ENCODE measurements at regions not wholly inside any gene's neighbourhood (a gene's known extent, or its start where the extent isn't known, plus 50 kb on each side); places are given as distances from the start of the nearest gene placed in this dataset.

GRCh38 chr2:189338115-189338514, 103.2 kb upstream of the WDR75 start:
- Histone ChIP-seq H2AFZ (no peak overlapping the region), H3K27ac (peak overlapping the region; percentile 41), H3K79me2 (no peaks in the 10 kb centered on the region), H3K36me3 (replicated peaks; ENCODE audit: insufficient read depth, low read depth) (no peaks in the 10 kb centered on the region), H3K9me3 (ENCODE audit: low read depth) (no peaks in the 10 kb centered on the region), H3K4me1 (ENCODE audit: insufficient read depth) (no peaks in the 10 kb centered on the region), H3K27me3 (no peaks in the 10 kb centered on the region), H3K4me3 (no peak overlapping the region), H3K4me2 (no peak overlapping the region), H3K9me2 (replicated peaks; ENCODE audit: insufficient read depth) (no peaks in the 10 kb centered on the region), H4K20me1 (ENCODE audit: insufficient read depth, poor library complexity, severe bottlenecking) (no peaks in the 10 kb centered on the region)
- 80% methylated on average over 3 of the region's 3 CpGs for WGBS (ENCODE audit: low lambda C conversion rate, missing lambda C conversion rate)
- no peak for DNase-seq (ENCODE audit: low spot score)
- TF ChIP-seq EZH2phosphoT487 (IDR thresholded peaks at IDR 0.05; ENCODE audit: low read depth, severe bottlenecking, unreplicated experiment) (no peak), EZH2 (IDR thresholded peaks at IDR 0.05; ENCODE audit: borderline replicate concordance) (no peak)
- TF ChIP-seq, protein P1, sequence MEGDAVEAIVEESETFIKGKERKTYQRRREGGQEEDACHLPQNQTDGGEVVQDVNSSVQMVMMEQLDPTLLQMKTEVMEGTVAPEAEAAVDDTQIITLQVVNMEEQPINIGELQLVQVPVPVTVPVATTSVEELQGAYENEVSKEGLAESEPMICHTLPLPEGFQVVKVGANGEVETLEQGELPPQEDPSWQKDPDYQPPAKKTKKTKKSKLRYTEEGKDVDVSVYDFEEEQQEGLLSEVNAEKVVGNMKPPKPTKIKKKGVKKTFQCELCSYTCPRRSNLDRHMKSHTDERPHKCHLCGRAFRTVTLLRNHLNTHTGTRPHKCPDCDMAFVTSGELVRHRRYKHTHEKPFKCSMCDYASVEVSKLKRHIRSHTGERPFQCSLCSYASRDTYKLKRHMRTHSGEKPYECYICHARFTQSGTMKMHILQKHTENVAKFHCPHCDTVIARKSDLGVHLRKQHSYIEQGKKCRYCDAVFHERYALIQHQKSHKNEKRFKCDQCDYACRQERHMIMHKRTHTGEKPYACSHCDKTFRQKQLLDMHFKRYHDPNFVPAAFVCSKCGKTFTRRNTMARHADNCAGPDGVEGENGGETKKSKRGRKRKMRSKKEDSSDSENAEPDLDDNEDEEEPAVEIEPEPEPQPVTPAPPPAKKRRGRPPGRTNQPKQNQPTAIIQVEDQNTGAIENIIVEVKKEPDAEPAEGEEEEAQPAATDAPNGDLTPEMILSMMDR (IDR thresholded peaks at IDR 0.05; ENCODE audit: poor library complexity), result no peak

DNA sequence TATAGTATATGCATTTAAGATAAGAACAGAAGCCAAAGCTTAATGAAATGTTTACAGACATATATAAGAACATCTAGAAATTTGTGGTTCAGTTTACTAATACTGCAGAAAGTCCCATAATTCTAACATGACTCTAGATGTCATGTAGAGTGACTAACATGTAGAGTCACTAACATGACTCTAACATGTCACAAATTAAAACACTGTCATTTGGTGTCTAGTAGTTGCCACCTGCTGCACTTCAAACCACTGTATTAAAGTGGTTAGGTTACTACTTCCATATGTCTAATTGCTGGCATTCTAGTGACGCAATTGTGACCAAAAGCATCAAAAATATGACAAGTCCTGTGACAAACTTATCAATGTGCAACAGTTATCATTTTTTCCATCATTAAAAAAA, 100.2 kb upstream of the WDR75 start:
- Histone ChIP-seq H3K79me2 (no peaks in the 10 kb centered on the region), H3K4me1 (ENCODE audit: insufficient read depth) (no peaks in the 10 kb centered on the region), H3K36me3 (replicated peaks; ENCODE audit: insufficient read depth, low read depth) (no peaks in the 10 kb centered on the region), H2AFZ (no peak overlapping the region), H4K20me1 (ENCODE audit: insufficient read depth, poor library complexity, severe bottlenecking) (no peaks in the 10 kb centered on the region), H3K27me3 (no peaks in the 10 kb centered on the region), H3K4me2 (no peak overlapping the region), H3K27ac (no peak overlapping the region), H3K9me3 (ENCODE audit: low read depth) (no peaks in the 10 kb centered on the region), H3K9me2 (replicated peaks; ENCODE audit: insufficient read depth) (no peaks in the 10 kb centered on the region), H3K4me3 (no peak overlapping the region)
- DNase-seq (ENCODE audit: low spot score), result no peak
- 97% methylated on average over 1 of the region's 1 CpG for WGBS (ENCODE audit: low lambda C conversion rate, missing lambda C conversion rate)
- TF ChIP-seq EZH2phosphoT487 (IDR thresholded peaks at IDR 0.05; ENCODE audit: low read depth, severe bottlenecking, unreplicated experiment) (no peak), EZH2 (IDR thresholded peaks at IDR 0.05; ENCODE audit: borderline replicate concordance) (no peak)
- TF ChIP-seq, protein P1 (IDR thresholded peaks at IDR 0.05; ENCODE audit: poor library complexity), result no peak

- no peaks in the 10 kb centered on the region for H3K27me3 ChIP-seq
- H3K79me2 ChIP-seq, result no peaks in the 10 kb centered on the region
- H3K4me2 ChIP-seq, result no peak overlapping the region
- H3K9me2 ChIP-seq (replicated peaks; ENCODE audit: insufficient read depth), result no peaks in the 10 kb centered on the region
- no peaks in the 10 kb centered on the region for H3K36me3 ChIP-seq (replicated peaks; ENCODE audit: insufficient read depth, low read depth)
- no peak for TF ChIP-seq EZH2phosphoT487 (IDR thresholded peaks at IDR 0.05; ENCODE audit: low read depth, severe bottlenecking, unreplicated experiment)
- no peak for TF ChIP-seq EZH2 (IDR thresholded peaks at IDR 0.05; ENCODE audit: borderline replicate concordance)
- TF ChIP-seq, protein P1 (IDR thresholded peaks at IDR 0.05; ENCODE audit: poor library complexity), result no peak
- WGBS (ENCODE audit: low lambda C conversion rate, missing lambda C conversion rate), result 64% methylated on average over 2 of the region's 2 CpGs
- no peaks in the 10 kb centered on the region for H4K20me1 ChIP-seq (ENCODE audit: insufficient read depth, poor library complexity, severe bottlenecking)
- no peaks in the 10 kb centered on the region for H3K4me1 ChIP-seq (ENCODE audit: insufficient read depth)
- H3K9me3 ChIP-seq (ENCODE audit: low read depth), result no peaks in the 10 kb centered on the region
- H3K4me3 ChIP-seq, result no peak overlapping the region
- H2AFZ ChIP-seq, result no peak overlapping the region
- H3K27ac ChIP-seq, result no peak overlapping the region
- DNase-seq (ENCODE audit: low spot score), result no peak
These were observed 97.2 kb upstream of the WDR75 start for GRCh38 chr2:189344043-189344442.

DNA sequence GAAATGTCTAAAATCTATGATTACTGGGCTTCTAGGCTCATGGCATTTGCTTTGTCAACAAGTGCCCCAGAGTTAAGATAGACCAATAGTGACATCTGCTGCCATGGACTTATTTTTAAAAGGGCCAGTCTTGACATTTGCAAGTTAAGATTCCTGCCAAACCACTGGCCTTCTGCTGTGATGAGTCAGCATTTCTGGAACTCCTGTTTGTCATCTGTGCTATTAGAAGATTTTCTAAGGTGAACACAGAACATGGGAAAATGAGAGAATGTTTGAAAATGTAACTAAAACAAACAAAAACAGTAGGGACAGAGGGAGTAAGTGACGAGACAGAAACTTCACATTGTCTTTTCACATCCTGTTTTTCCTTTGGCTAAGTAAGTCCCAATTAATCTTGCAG, 93.7 kb upstream of the WDR75 start:
- no peaks in the 10 kb centered on the region for H3K27me3 ChIP-seq
- H4K20me1 ChIP-seq (ENCODE audit: insufficient read depth, poor library complexity, severe bottlenecking), result no peaks in the 10 kb centered on the region
- peak; percentile 69 for DNase-seq (ENCODE audit: low spot score)
- H3K9me2 ChIP-seq (replicated peaks; ENCODE audit: insufficient read depth), result no peaks in the 10 kb centered on the region
- H3K79me2 ChIP-seq, result no peaks in the 10 kb centered on the region
- H2AFZ ChIP-seq, result no peak overlapping the region
- TF ChIP-seq EZH2 (IDR thresholded peaks at IDR 0.05; ENCODE audit: borderline replicate concordance), result no peak
- no peak for TF ChIP-seq EZH2phosphoT487 (IDR thresholded peaks at IDR 0.05; ENCODE audit: low read depth, severe bottlenecking, unreplicated experiment)
- TF ChIP-seq, protein P1 (IDR thresholded peaks at IDR 0.05; ENCODE audit: poor library complexity), result peak; percentile 37
- no peaks in the 10 kb centered on the region for H3K9me3 ChIP-seq (ENCODE audit: low read depth)
- H3K4me1 ChIP-seq (ENCODE audit: insufficient read depth), result peaks cover 4% of the 10 kb centered on the region
- H3K36me3 ChIP-seq (replicated peaks; ENCODE audit: insufficient read depth, low read depth), result no peaks in the 10 kb centered on the region
- peak overlapping the region; percentile 32 for H3K27ac ChIP-seq
- no peak overlapping the region for H3K4me3 ChIP-seq
- H3K4me2 ChIP-seq, result peak overlapping the region; percentile 20
- 25% methylated on average over 1 of the region's 1 CpG for WGBS (ENCODE audit: low lambda C conversion rate, missing lambda C conversion rate)
